GM12874 (cell line): ENCODE measurements at regions not wholly inside any gene's neighbourhood (a gene's known extent, or its start where the extent isn't known, plus 50 kb on each side); places are given as distances from the start of the nearest gene placed in this dataset.

Experiments used
- CTCF ChIP-seq: IDR thresholded peaks from 2 replicates; pipeline ENCODE4 v1.5.1; 2011; ENCODE audit warnings: low read depth, mild to moderate bottlenecking, control low read depth, low read length, moderate library complexity; ENCODE audit not compliant: insufficient read depth

- TF ChIP-seq CTCF: no peak
These were observed 74.2 kb upstream of the ADCY2 start for GRCh38 chr5:7321724-7322123.

GRCh38 chr5:7324919-7325318, 71.0 kb upstream of the ADCY2 start:
- TF ChIP-seq CTCF: no peak

GRCh38 chr5:7325975-7326913, 69.7 kb upstream of the ADCY2 start:
- TF ChIP-seq CTCF: no peak

- TF ChIP-seq CTCF: no peak
These were observed 66.8 kb upstream of the ADCY2 start for GRCh38 chr5:7329141-7329540.

- TF ChIP-seq CTCF: no peak
These were observed 66.2 kb upstream of the ADCY2 start for GRCh38 chr5:7329712-7330111.

- TF ChIP-seq CTCF: no peak
These were observed 65.7 kb upstream of the ADCY2 start for GRCh38 chr5:7330256-7330655.

- no peak for TF ChIP-seq CTCF
These were observed 64.8 kb upstream of the ADCY2 start for GRCh38 chr5:7331131-7331530.
